A673 (cell line): ENCODE measurements at regions not wholly inside any gene's neighbourhood (a gene's known extent, or its start where the extent isn't known, plus 50 kb on each side); places are given as distances from the start of the nearest gene placed in this dataset.
"Not testable (repeated sequence)": the region's sequence is repeated elsewhere in the genome, so short reads cannot be mapped to it uniquely, and the experiment has no call there.

Experiments
- BruUV-seq: library from RNA; stranded (reverse); fragments of 400-500 nt; replicated peaks from 2 replicates; lab custom pipeline; 2021; lab: Mats Ljungman, UMichigan
- CTCF ChIA-PET: fragments of 300-600 bp; sonication (Branson Sonifier 250); formaldehyde crosslinking; loops from one replicate; lab custom pipeline; 2022; ENCODE audit warnings: antibody characterized with exemption; lab: Charles Lee
- POLR2A ChIA-PET: fragments of 300-600 bp; sonication (Branson Sonifier 250); formaldehyde crosslinking; loops from one replicate; lab custom pipeline; 2022; ENCODE audit warnings: antibody characterized with exemption; ENCODE audit not compliant: low non-redundant PET; lab: Charles Lee
- DNase-seq: peaks from one replicate; pipeline ENCODE4 v3.0.0-alpha.2; 2015; ENCODE audit warnings: low spot score
- H3K27ac ChIP-seq: fragments of 200-600 bp; sonication (generic); 2 replicates; pipeline ENCODE4 v1.5.1; 2016; ENCODE audit warnings: mixed run types, low read depth, mild to moderate bottlenecking, mixed read lengths, antibody characterized with exemption, low read length; ENCODE audit not compliant: poor library complexity, severe bottlenecking
- H3K27me3 ChIP-seq: fragments of 200-600 bp; sonication (generic); replicated peaks from 2 replicates; pipeline ENCODE4 v1.6.1; 2017; ENCODE audit warnings: mixed run types, low read depth, mild to moderate bottlenecking, mixed read lengths, antibody characterized with exemption, low read length; ENCODE audit not compliant: insufficient read depth, poor library complexity
- H3K36me3 ChIP-seq: fragments of 200-600 bp; sonication (generic); 2 replicates; pipeline ENCODE4 v1.6.1; 2016; ENCODE audit warnings: mixed run types, mild to moderate bottlenecking, mixed read lengths, antibody characterized with exemption, low read length; ENCODE audit not compliant: insufficient read depth, poor library complexity, severe bottlenecking
- H3K4me1 ChIP-seq: fragments of 200-600 bp; sonication (generic); 2 replicates; pipeline ENCODE4 v1.6.1; 2017; ENCODE audit warnings: mixed run types, mild to moderate bottlenecking, mixed read lengths, antibody characterized with exemption, low read length; ENCODE audit not compliant: insufficient read depth, poor library complexity, severe bottlenecking
- H3K4me3 ChIP-seq: fragments of 200-600 bp; sonication (generic); 2 replicates; pipeline ENCODE4 v1.5.1; 2016; ENCODE audit warnings: low read depth, mixed run types, mild to moderate bottlenecking, mixed read lengths, low read length; ENCODE audit not compliant: poor library complexity, severe bottlenecking
- H3K9me3 ChIP-seq: fragments of 200-600 bp; sonication (generic); 2 replicates; pipeline ENCODE4 v1.6.1; 2016; ENCODE audit warnings: mixed run types, low read depth, mild to moderate bottlenecking, mixed read lengths, antibody characterized with exemption, low read length; ENCODE audit not compliant: poor library complexity, severe bottlenecking
- intact Hi-C: fragments of 100-400 bp; cut with micrococcal nuclease; formaldehyde crosslinking; loops from one replicate; pipeline ENCODE4 v1.10.0; 2022; ENCODE audit not compliant: unreplicated experiment

DNA sequence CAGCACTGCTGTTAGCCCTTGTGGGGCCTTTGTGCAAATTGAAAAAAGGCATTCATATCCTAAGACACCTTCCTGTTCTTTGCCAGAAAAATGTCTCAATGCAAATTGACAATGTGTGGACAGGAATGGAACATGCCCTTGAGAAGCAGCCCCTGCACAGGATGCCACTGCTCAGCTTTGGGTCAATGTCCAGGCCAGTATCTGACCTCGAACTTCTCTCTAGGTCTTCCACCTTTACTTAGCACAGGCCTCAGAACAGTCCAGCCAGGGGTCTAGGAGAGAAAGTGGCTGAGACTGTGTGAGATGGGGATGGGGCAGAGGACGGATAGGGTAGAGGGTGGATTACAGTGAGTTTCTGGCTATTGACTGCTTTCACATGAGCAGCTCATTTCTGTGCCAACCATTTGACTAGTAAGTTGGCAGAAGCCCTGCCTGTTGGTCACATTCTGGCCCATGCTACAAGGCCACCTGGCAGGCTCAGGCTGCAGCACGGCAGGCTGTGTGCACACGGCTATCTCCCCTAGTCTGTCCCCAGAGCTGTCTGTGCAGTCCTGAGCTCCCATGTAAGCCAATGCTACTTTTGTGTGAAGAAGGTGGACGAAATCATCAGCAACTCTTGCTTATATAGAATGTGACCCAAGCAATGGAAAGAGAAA lies 254.5 kb upstream of the PLGLB1 start:
- BruUV-seq, H3K4me3 ChIP-seq, CTCF ChIA-PET, H3K9me3 ChIP-seq, intact Hi-C loops, POLR2A ChIA-PET, H3K4me1 ChIP-seq, H3K27me3 ChIP-seq, DNase-seq, H3K36me3 ChIP-seq, H3K27ac ChIP-seq: not testable (repeated sequence)

DNA sequence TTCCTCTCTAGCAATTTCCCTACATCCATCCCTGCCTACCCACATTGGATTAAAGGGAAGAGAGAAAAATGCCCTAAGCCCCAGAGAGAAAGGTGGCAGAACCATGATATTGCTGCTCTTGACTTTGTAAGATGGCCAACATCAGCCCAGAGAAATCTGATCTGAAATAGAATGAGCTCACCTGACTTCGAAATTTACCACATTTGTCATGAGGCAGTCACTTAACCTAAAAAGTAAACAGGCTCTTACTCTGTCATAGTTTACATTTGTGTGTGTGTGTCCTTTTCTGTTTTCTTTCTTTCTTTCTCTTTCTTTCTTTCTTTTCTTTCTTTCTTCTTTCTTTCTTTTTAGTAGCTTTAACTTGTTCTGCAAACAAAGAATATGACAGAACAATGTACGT lies 255.0 kb upstream of the PLGLB1 start:
- POLR2A ChIA-PET, intact Hi-C loops: not testable (repeated sequence)

DNA sequence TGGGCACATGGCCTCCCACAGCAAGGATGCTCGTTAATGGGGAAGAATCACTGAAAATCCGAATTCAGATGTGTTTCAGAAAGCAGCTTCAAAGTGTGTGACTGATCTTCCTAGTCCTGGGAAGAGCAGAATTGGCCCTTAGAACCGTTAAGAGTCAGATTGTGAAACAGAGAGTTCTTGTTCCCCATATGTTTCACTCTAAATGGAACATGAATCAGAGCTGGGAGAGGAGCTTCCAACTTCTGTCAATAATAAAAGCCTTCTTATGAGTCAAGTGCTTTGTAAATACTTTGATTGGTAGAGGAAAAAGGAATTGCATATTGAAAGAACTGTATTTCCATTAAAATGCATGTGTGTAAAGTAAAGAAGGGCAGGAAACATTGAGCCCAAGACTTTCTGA lies 256.1 kb upstream of the PLGLB1 start:
- H3K27me3 ChIP-seq, BruUV-seq, DNase-seq, H3K4me3 ChIP-seq, intact Hi-C loops, H3K27ac ChIP-seq, H3K4me1 ChIP-seq, CTCF ChIA-PET, H3K9me3 ChIP-seq, H3K36me3 ChIP-seq, POLR2A ChIA-PET: not testable (repeated sequence)

More for the DNA sequence above, 255.0 kb upstream of the PLGLB1 start:
- H3K27ac ChIP-seq, H3K4me1 ChIP-seq, H3K36me3 ChIP-seq, H3K4me3 ChIP-seq, DNase-seq, CTCF ChIA-PET, H3K27me3 ChIP-seq, BruUV-seq, H3K9me3 ChIP-seq: not testable (repeated sequence)

DNA sequence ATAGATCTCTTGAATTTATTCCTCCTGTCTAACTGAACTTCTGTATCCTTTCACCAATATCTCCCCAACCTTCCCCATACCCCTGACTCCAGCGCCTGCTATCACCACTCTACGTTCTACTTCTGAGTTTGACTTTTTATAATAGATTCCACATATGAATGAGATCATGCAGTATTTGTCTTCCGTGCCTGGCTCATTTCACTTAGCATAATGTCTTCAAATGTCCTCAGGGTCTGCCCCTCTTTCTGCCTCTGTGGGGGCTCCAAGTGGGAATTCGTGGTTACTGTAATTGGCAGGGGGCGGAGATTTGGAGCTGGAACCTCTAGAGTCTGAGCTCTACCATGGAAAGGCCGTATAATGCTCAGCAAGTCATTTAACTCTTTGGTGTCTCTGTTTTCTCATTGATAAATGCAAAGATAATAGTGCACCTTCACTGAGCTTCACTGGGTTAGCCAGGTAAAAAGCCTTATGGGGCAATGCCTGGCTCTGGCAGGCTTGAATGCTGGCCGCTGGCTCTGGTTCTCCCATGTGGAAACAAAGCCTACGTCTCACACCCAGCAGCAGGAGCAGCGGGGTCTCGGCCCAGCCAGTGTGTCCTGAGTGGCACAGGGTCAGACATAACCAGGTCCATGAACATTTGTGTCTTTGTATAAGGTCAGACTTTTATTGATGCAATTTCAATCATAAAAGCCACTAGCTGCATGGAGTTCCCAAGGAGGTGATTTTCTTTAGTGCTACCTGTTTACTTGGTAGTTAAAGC lies 259.1 kb upstream of the PLGLB1 start:
- CTCF ChIA-PET, BruUV-seq, H3K9me3 ChIP-seq, POLR2A ChIA-PET, H3K4me3 ChIP-seq, intact Hi-C loops, H3K27ac ChIP-seq, H3K4me1 ChIP-seq, H3K27me3 ChIP-seq, DNase-seq, H3K36me3 ChIP-seq: not testable (repeated sequence)

- intact Hi-C loops, POLR2A ChIA-PET: not testable (repeated sequence)
Measured at GRCh38 chr2:87283735-87284470, 262.3 kb upstream of the PLGLB1 start.

DNA sequence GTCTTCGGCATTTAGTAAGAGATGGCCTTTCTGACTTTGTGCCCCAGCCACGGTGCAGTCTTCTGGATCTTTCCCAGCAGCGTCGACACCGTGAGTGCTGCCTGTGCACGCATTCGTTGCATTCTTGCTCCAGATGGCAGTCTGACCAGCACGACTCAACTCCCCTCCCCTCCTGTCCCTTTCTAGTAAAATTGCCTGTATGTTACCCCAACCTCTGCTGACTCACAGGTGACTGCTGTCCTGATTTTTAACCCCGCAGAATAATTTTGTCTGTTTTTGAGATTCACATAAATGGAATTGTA lies 262.8 kb upstream of the PLGLB1 start:
- H3K36me3 ChIP-seq, H3K4me1 ChIP-seq, BruUV-seq, CTCF ChIA-PET, POLR2A ChIA-PET, H3K27me3 ChIP-seq, H3K9me3 ChIP-seq, DNase-seq, H3K27ac ChIP-seq, intact Hi-C loops, H3K4me3 ChIP-seq: not testable (repeated sequence)

More at GRCh38 chr2:87283735-87284470, 262.3 kb upstream of the PLGLB1 start:
- H3K36me3 ChIP-seq, H3K4me1 ChIP-seq, H3K9me3 ChIP-seq, BruUV-seq, H3K27me3 ChIP-seq, DNase-seq, CTCF ChIA-PET, H3K27ac ChIP-seq, H3K4me3 ChIP-seq: not testable (repeated sequence)

GRCh38 chr2:87285139-87285538 lies 263.5 kb upstream of the PLGLB1 start:
- H3K4me1 ChIP-seq, BruUV-seq, CTCF ChIA-PET, H3K36me3 ChIP-seq, H3K27ac ChIP-seq, POLR2A ChIA-PET, H3K27me3 ChIP-seq, H3K4me3 ChIP-seq, H3K9me3 ChIP-seq, intact Hi-C loops, DNase-seq: not testable (repeated sequence)
